ENCODE measurements at regions not wholly inside any gene's neighbourhood (a gene's known extent, or its start where the extent isn't known, plus 50 kb on each side); places are given as distances from the start of the nearest gene placed in this dataset.

GRCh38 chr6:67073938-67074337, 1366.9 kb upstream of the EYS start:
- CTCF ChIA-PET, result no interaction called here
- TF ChIP-seq CTBP1 (IDR thresholded peaks at IDR 0.05; ENCODE audit: borderline replicate concordance), result no peak
- TF ChIP-seq LEF1 (IDR thresholded peaks at IDR 0.05; ENCODE audit: borderline replicate concordance), result no peak
- TF ChIP-seq L3MBTL2 (conservative IDR thresholded peaks at IDR 0.05), result no peak
- TF ChIP-seq PKNOX1 (IDR thresholded peaks at IDR 0.05), result no peak
- TF ChIP-seq BHLHE40 (IDR thresholded peaks at IDR 0.05; ENCODE audit: borderline replicate concordance), result no peak
- no peak for TF ChIP-seq FOXM1 (IDR thresholded peaks at IDR 0.05; ENCODE audit: borderline replicate concordance)
- no peak for TF ChIP-seq ARNT (IDR thresholded peaks at IDR 0.05)
- no peak for TF ChIP-seq ELF4 (IDR thresholded peaks at IDR 0.05)
- TF ChIP-seq FOXK2 (IDR thresholded peaks at IDR 0.05), result no peak
- TF ChIP-seq HDGF (IDR thresholded peaks at IDR 0.05; ENCODE audit: borderline replicate concordance), result no peak
- TF ChIP-seq SP1 (IDR thresholded peaks at IDR 0.05), result no peak
- DNase-seq (ENCODE audit: extremely low spot score), result no peak
- POLR2A ChIA-PET, result no interaction called here

GRCh38 chr6:67068781-67069180, 1361.8 kb upstream of the EYS start:
- no peak for DNase-seq (ENCODE audit: extremely low spot score)
- CTCF ChIA-PET, result no interaction called here
- POLR2A ChIA-PET, result no interaction called here
- no peak for TF ChIP-seq NFRKB (IDR thresholded peaks at IDR 0.05)
- no peak for TF ChIP-seq FOXK2 (IDR thresholded peaks at IDR 0.05)
- TF ChIP-seq SUZ12 (IDR thresholded peaks at IDR 0.05), result no peak
- TF ChIP-seq ARNT (IDR thresholded peaks at IDR 0.05), result no peak
- no peak for TF ChIP-seq ZNF384 (IDR thresholded peaks at IDR 0.05)
- TF ChIP-seq FOXA1 (IDR thresholded peaks at IDR 0.05), result no peak
- TF ChIP-seq ELF4 (IDR thresholded peaks at IDR 0.05), result no peak
- no peak for TF ChIP-seq TARDBP (IDR thresholded peaks at IDR 0.05)
- TF ChIP-seq L3MBTL2 (conservative IDR thresholded peaks at IDR 0.05), result no peak

GRCh38 chr6:67064323-67064722, 1357.3 kb upstream of the EYS start:
- DNase-seq (ENCODE audit: extremely low spot score), result no peak
- no peak for TF ChIP-seq FOXK2 (IDR thresholded peaks at IDR 0.05)
- no peak for TF ChIP-seq HDGF (IDR thresholded peaks at IDR 0.05; ENCODE audit: borderline replicate concordance)
- TF ChIP-seq PKNOX1 (IDR thresholded peaks at IDR 0.05), result no peak
- no peak for TF ChIP-seq ARNT (IDR thresholded peaks at IDR 0.05)
- no peak for TF ChIP-seq FOXM1 (IDR thresholded peaks at IDR 0.05; ENCODE audit: borderline replicate concordance)
- no peak for TF ChIP-seq L3MBTL2 (conservative IDR thresholded peaks at IDR 0.05)
- TF ChIP-seq ZNF384 (IDR thresholded peaks at IDR 0.05), result no peak
- no peak for TF ChIP-seq SUZ12 (IDR thresholded peaks at IDR 0.05)
- TF ChIP-seq BHLHE40 (IDR thresholded peaks at IDR 0.05; ENCODE audit: borderline replicate concordance), result no peak
- no peak for TF ChIP-seq SP1 (IDR thresholded peaks at IDR 0.05)
- TF ChIP-seq CTBP1 (IDR thresholded peaks at IDR 0.05; ENCODE audit: borderline replicate concordance), result no peak
- TF ChIP-seq TARDBP (IDR thresholded peaks at IDR 0.05), result no peak
- TF ChIP-seq NFRKB (IDR thresholded peaks at IDR 0.05), result no peak
- TF ChIP-seq FOXA1 (IDR thresholded peaks at IDR 0.05), result no peak
- TF ChIP-seq LEF1 (IDR thresholded peaks at IDR 0.05; ENCODE audit: borderline replicate concordance), result no peak
- TF ChIP-seq ELF4 (IDR thresholded peaks at IDR 0.05), result no peak
- POLR2A ChIA-PET, result no interaction called here
- CTCF ChIA-PET, result no interaction called here

GRCh38 chr6:67047996-67048395, 1341.0 kb upstream of the EYS start:
- TF ChIP-seq CTBP1 (IDR thresholded peaks at IDR 0.05; ENCODE audit: borderline replicate concordance), result no peak
- TF ChIP-seq FOXM1 (IDR thresholded peaks at IDR 0.05; ENCODE audit: borderline replicate concordance), result no peak
- no peak for TF ChIP-seq SUZ12 (IDR thresholded peaks at IDR 0.05)
- no peak for TF ChIP-seq PKNOX1 (IDR thresholded peaks at IDR 0.05)
- TF ChIP-seq HDGF (IDR thresholded peaks at IDR 0.05; ENCODE audit: borderline replicate concordance), result no peak
- TF ChIP-seq LEF1 (IDR thresholded peaks at IDR 0.05; ENCODE audit: borderline replicate concordance), result no peak
- no peak for TF ChIP-seq L3MBTL2 (conservative IDR thresholded peaks at IDR 0.05)
- POLR2A ChIA-PET, result no interaction called here
- CTCF ChIA-PET, result no interaction called here
- DNase-seq (ENCODE audit: extremely low spot score), result no peak

GRCh38 chr6:67045076-67045475, 1338.0 kb upstream of the EYS start:
- ChIA-PET CTCF (no interaction called here), POLR2A (no interaction called here)
- TF ChIP-seq ARNT (IDR thresholded peaks at IDR 0.05), result no peak
- TF ChIP-seq L3MBTL2 (conservative IDR thresholded peaks at IDR 0.05), result no peak
- no peak for TF ChIP-seq ZNF384 (IDR thresholded peaks at IDR 0.05)
- no peak for TF ChIP-seq FOXA1 (IDR thresholded peaks at IDR 0.05)
- no peak for TF ChIP-seq TARDBP (IDR thresholded peaks at IDR 0.05)
- TF ChIP-seq SUZ12 (IDR thresholded peaks at IDR 0.05), result no peak
- no peak for TF ChIP-seq FOXK2 (IDR thresholded peaks at IDR 0.05)
- no peak for TF ChIP-seq ELF4 (IDR thresholded peaks at IDR 0.05)
- no peak for TF ChIP-seq SP1 (IDR thresholded peaks at IDR 0.05)
- TF ChIP-seq CTBP1 (IDR thresholded peaks at IDR 0.05; ENCODE audit: borderline replicate concordance), result no peak
- no peak for TF ChIP-seq FOXM1 (IDR thresholded peaks at IDR 0.05; ENCODE audit: borderline replicate concordance)
- TF ChIP-seq PKNOX1 (IDR thresholded peaks at IDR 0.05), result no peak
- TF ChIP-seq NFRKB (IDR thresholded peaks at IDR 0.05), result no peak
- no peak for TF ChIP-seq LEF1 (IDR thresholded peaks at IDR 0.05; ENCODE audit: borderline replicate concordance)
- no peak for TF ChIP-seq BHLHE40 (IDR thresholded peaks at IDR 0.05; ENCODE audit: borderline replicate concordance)
- TF ChIP-seq HDGF (IDR thresholded peaks at IDR 0.05; ENCODE audit: borderline replicate concordance), result no peak
- DNase-seq (ENCODE audit: extremely low spot score), result no peak

- CTCF ChIA-PET, result no interaction called here
- DNase-seq (ENCODE audit: extremely low spot score), result no peak
- POLR2A ChIA-PET, result no interaction called here
- TF ChIP-seq PKNOX1 (IDR thresholded peaks at IDR 0.05) (no peak), NFRKB (IDR thresholded peaks at IDR 0.05) (no peak), SUZ12 (IDR thresholded peaks at IDR 0.05) (no peak), FOXK2 (IDR thresholded peaks at IDR 0.05) (no peak), FOXA1 (IDR thresholded peaks at IDR 0.05) (no peak), ZNF384 (IDR thresholded peaks at IDR 0.05) (no peak), ARNT (IDR thresholded peaks at IDR 0.05) (no peak), LEF1 (IDR thresholded peaks at IDR 0.05; ENCODE audit: borderline replicate concordance) (no peak), FOXM1 (IDR thresholded peaks at IDR 0.05; ENCODE audit: borderline replicate concordance) (no peak), TARDBP (IDR thresholded peaks at IDR 0.05) (no peak), SP1 (IDR thresholded peaks at IDR 0.05) (no peak), L3MBTL2 (conservative IDR thresholded peaks at IDR 0.05) (no peak), ELF4 (IDR thresholded peaks at IDR 0.05) (no peak), BHLHE40 (IDR thresholded peaks at IDR 0.05; ENCODE audit: borderline replicate concordance) (no peak), HDGF (IDR thresholded peaks at IDR 0.05; ENCODE audit: borderline replicate concordance) (no peak), CTBP1 (IDR thresholded peaks at IDR 0.05; ENCODE audit: borderline replicate concordance) (no peak)
Measured at GRCh38 chr6:67031451-67031850, 1324.4 kb upstream of the EYS start.
